ENCODE measurements at regions not wholly inside any gene's neighbourhood (a gene's known extent, or its start where the extent isn't known, plus 50 kb on each side); places are given as distances from the start of the nearest gene placed in this dataset.
"Not testable (repeated sequence)": the region's sequence is repeated elsewhere in the genome, so short reads cannot be mapped to it uniquely, and the experiment has no call there.

DNA sequence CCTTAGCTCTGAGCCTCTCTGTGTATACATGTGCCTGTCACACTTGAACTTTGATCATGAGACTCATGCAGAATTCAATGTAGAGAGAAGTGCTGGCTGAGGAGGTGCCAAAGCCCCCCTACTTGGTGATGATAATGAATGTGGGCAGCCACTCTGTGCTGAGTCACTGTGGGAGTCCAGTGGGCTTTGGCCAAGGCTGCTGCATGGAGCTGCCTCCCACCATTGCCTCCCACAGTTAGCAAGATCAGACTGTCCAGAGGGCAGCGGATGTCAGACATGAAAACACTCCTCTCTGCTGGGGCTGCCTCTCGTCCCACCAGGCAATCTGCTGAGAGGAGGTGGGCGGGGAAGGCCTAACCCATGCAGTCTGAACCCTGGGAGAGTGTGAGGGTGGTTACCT lies 180.3 kb downstream of the SH2D4B start:
- CTCF ChIA-PET = no interaction called here

DNA sequence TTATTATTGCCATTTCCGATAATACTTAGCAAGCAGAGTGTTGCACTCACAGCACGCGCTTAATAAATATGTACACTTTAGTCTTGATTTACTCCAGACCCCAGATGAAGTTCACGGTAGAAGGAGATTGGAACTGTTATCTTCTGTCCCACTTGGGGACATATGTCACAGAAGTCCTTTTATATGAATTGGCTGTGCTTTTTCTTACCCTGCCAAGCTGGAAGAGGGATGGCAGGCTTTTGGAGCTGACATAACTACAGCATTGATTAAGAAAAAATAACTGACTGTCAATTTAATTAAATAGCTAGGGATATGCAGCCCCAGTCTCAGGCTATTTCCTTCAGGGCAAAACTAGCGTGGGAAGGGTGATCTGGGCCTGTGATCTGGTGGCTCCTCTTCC lies 182.2 kb downstream of the SH2D4B start:
- H3K36me3 Mint-ChIP-seq (ENCODE audit: low read depth) = no peaks in the 10 kb centered on the region
- H3K9me3 Mint-ChIP-seq (ENCODE audit: insufficient read depth) = no peaks in the 10 kb centered on the region
- no peaks in the 10 kb centered on the region for H3K4me1 Mint-ChIP-seq (ENCODE audit: low read depth)
- ChIA-PET POLR2A (no interaction called here), CTCF (no interaction called here)
- no peak for ATAC-seq
- DNase-seq = no peak
- H3K4me3 Mint-ChIP-seq = no peak overlapping the region
- H3K27ac Mint-ChIP-seq = no peak overlapping the region
- H3K27me3 Mint-ChIP-seq (ENCODE audit: low read depth) = no peaks in the 10 kb centered on the region

More for the DNA sequence above, 180.3 kb downstream of the SH2D4B start:
- no peak for DNase-seq
- no peaks in the 10 kb centered on the region for H3K9me3 Mint-ChIP-seq (ENCODE audit: insufficient read depth)
- H3K36me3 Mint-ChIP-seq (ENCODE audit: low read depth) = no peaks in the 10 kb centered on the region
- POLR2A ChIA-PET = no interaction called here
- ATAC-seq = no peak
- H3K27me3 Mint-ChIP-seq (ENCODE audit: low read depth) = no peaks in the 10 kb centered on the region
- no peaks in the 10 kb centered on the region for H3K4me1 Mint-ChIP-seq (ENCODE audit: low read depth)
- no peak overlapping the region for H3K27ac Mint-ChIP-seq
- H3K4me3 Mint-ChIP-seq = no peak overlapping the region

- H3K4me1 Mint-ChIP-seq (ENCODE audit: low read depth) = no peaks in the 10 kb centered on the region
- no peaks in the 10 kb centered on the region for H3K36me3 Mint-ChIP-seq (ENCODE audit: low read depth)
- ChIA-PET POLR2A (no interaction called here), CTCF (no interaction called here)
- DNase-seq (no peak), ATAC-seq (no peak)
- no peak overlapping the region for H3K27ac Mint-ChIP-seq
- no peak overlapping the region for H3K4me3 Mint-ChIP-seq
- no peaks in the 10 kb centered on the region for H3K9me3 Mint-ChIP-seq (ENCODE audit: insufficient read depth)
- no peaks in the 10 kb centered on the region for H3K27me3 Mint-ChIP-seq (ENCODE audit: low read depth)
Observed at GRCh38 chr10:80720549-80720948, 182.8 kb downstream of the SH2D4B start.

DNA sequence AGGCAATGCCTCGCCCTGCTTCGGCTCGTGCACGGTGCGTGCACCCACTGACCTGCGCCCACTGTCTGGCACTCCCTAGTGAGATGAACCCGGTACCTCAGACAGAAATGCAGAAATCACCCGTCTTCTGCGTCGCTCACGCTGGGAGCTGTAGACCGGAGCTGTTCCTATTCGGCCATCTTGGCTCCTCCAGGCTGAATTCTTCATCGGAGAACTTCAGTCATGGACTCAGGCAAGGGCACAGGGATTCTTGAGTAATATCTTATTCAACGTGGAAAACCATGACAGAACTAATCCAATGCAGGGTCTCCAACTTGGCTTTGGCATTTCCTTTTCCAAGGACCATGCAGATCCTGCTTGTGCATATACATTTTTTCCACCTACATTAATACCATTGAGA lies 190.7 kb downstream of the SH2D4B start:
- H3K36me3 Mint-ChIP-seq (ENCODE audit: low read depth); CTCF ChIA-PET; ATAC-seq; H3K27me3 Mint-ChIP-seq (ENCODE audit: low read depth); H3K9me3 Mint-ChIP-seq (ENCODE audit: insufficient read depth); H3K4me1 Mint-ChIP-seq (ENCODE audit: low read depth); POLR2A ChIA-PET; H3K4me3 Mint-ChIP-seq; DNase-seq; H3K27ac Mint-ChIP-seq: not testable (repeated sequence)

GRCh38 chr10:80729896-80730295 lies 192.2 kb downstream of the SH2D4B start:
- Mint-ChIP-seq H3K36me3 (ENCODE audit: low read depth) (no peaks in the 10 kb centered on the region), H3K4me1 (ENCODE audit: low read depth) (no peaks in the 10 kb centered on the region), H3K9me3 (ENCODE audit: insufficient read depth) (no peaks in the 10 kb centered on the region), H3K4me3 (no peak overlapping the region), H3K27ac (no peak overlapping the region), H3K27me3 (ENCODE audit: low read depth) (no peaks in the 10 kb centered on the region)
- POLR2A ChIA-PET = no interaction called here
- CTCF ChIA-PET = no interaction called here
- no peak for DNase-seq
- no peak for ATAC-seq

DNA sequence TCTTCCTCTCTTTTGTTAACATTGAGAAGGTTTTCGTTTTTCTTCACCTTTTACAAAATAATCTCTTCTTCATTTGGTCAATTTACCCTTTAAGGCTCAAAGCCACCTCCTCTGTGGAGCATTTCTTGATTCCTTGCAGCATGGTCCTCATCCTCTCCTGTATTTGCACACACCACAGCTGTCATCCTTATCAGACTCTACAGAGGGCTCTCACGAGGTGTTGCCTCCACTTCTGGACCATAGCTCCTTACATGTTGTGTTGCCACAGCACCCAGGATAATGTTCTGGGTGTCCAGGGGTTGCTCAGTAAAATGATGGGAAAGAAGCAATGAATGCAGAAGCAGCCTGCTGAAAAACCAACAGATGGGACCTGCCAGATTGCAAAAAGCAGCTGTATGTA lies 192.8 kb downstream of the SH2D4B start:
- no peaks in the 10 kb centered on the region for H3K27me3 Mint-ChIP-seq (ENCODE audit: low read depth)
- no peaks in the 10 kb centered on the region for H3K36me3 Mint-ChIP-seq (ENCODE audit: low read depth)
- no peak overlapping the region for H3K27ac Mint-ChIP-seq
- ATAC-seq (no peak), DNase-seq (no peak)
- no peak overlapping the region for H3K4me3 Mint-ChIP-seq
- H3K4me1 Mint-ChIP-seq (ENCODE audit: low read depth) = no peaks in the 10 kb centered on the region
- no peaks in the 10 kb centered on the region for H3K9me3 Mint-ChIP-seq (ENCODE audit: insufficient read depth)
- POLR2A ChIA-PET = interaction anchor here (0.7 kb wide), 1 partner anchor 688 kb away, joined by 3 read pairs; no protein-coding TSS in a partner anchor
- CTCF ChIA-PET = no interaction called here

- no peaks in the 10 kb centered on the region for H3K36me3 Mint-ChIP-seq (ENCODE audit: low read depth)
- no peak overlapping the region for H3K4me3 Mint-ChIP-seq
- H3K27ac Mint-ChIP-seq = no peak overlapping the region
- no peaks in the 10 kb centered on the region for H3K4me1 Mint-ChIP-seq (ENCODE audit: low read depth)
- ATAC-seq (no peak), DNase-seq (no peak)
- H3K27me3 Mint-ChIP-seq (ENCODE audit: low read depth) = peaks cover 2% of the 10 kb centered on the region
- ChIA-PET CTCF (no interaction called here), POLR2A (no interaction called here)
- H3K9me3 Mint-ChIP-seq (ENCODE audit: insufficient read depth) = no peaks in the 10 kb centered on the region
Observed at GRCh38 chr10:80734589-80734988, 196.9 kb downstream of the SH2D4B start.

GRCh38 chr10:80737209-80737608 lies 199.5 kb downstream of the SH2D4B start:
- ChIA-PET POLR2A (no interaction called here), CTCF (no interaction called here)
- H3K4me3 Mint-ChIP-seq = no peak overlapping the region
- DNase-seq = no peak
- no peak for ATAC-seq
- H3K9me3 Mint-ChIP-seq (ENCODE audit: insufficient read depth) = no peaks in the 10 kb centered on the region
- H3K27me3 Mint-ChIP-seq (ENCODE audit: low read depth) = peaks cover 4% of the 10 kb centered on the region
- no peak overlapping the region for H3K27ac Mint-ChIP-seq
- H3K4me1 Mint-ChIP-seq (ENCODE audit: low read depth) = no peaks in the 10 kb centered on the region
- H3K36me3 Mint-ChIP-seq (ENCODE audit: low read depth) = no peaks in the 10 kb centered on the region

DNA sequence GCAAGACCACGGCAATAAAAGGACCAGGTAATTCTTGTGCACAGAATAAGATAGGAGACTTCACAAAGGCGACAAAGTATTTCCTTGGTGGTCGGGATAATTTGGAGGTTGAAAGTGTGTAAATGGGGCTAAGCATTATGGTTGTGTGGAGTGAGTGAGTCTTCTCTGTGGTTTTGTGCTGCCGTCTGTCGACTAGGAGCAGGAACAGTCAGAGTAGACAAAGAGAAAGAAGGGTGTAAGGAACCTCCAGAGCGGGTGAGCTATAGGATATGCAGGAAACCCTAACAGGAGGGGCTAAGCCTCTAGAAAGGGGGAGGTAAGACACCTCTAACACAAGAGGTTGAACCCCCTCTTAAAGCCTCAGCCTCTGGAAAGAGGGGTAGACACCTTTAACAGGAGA lies 201.6 kb downstream of the SH2D4B start:
- ChIA-PET CTCF (no interaction called here), POLR2A (no interaction called here)
- H3K4me1 Mint-ChIP-seq (ENCODE audit: low read depth) = no peaks in the 10 kb centered on the region
- no peaks in the 10 kb centered on the region for H3K9me3 Mint-ChIP-seq (ENCODE audit: insufficient read depth)
- ATAC-seq (no peak), DNase-seq (no peak)
- peaks cover 7% of the 10 kb centered on the region for H3K27me3 Mint-ChIP-seq (ENCODE audit: low read depth)
- H3K36me3 Mint-ChIP-seq (ENCODE audit: low read depth) = no peaks in the 10 kb centered on the region
- no peak overlapping the region for H3K27ac Mint-ChIP-seq
- no peak overlapping the region for H3K4me3 Mint-ChIP-seq

- Mint-ChIP-seq H3K27me3 (ENCODE audit: low read depth) (peaks cover 7% of the 10 kb centered on the region), H3K9me3 (ENCODE audit: insufficient read depth) (no peaks in the 10 kb centered on the region), H3K36me3 (ENCODE audit: low read depth) (no peaks in the 10 kb centered on the region), H3K27ac (no peak overlapping the region), H3K4me3 (no peak overlapping the region), H3K4me1 (ENCODE audit: low read depth) (no peaks in the 10 kb centered on the region)
- DNase-seq = no peak
- ChIA-PET POLR2A (no interaction called here), CTCF (no interaction called here)
- ATAC-seq = no peak
Observed at GRCh38 chr10:80739963-80740715, 202.4 kb downstream of the SH2D4B start.

- ChIA-PET POLR2A (no interaction called here), CTCF (no interaction called here)
- H3K4me3 Mint-ChIP-seq = no peak overlapping the region
- H3K9me3 Mint-ChIP-seq (ENCODE audit: insufficient read depth) = no peaks in the 10 kb centered on the region
- peaks cover 7% of the 10 kb centered on the region for H3K27me3 Mint-ChIP-seq (ENCODE audit: low read depth)
- no peak overlapping the region for H3K27ac Mint-ChIP-seq
- no peak for ATAC-seq
- DNase-seq = no peak
- no peaks in the 10 kb centered on the region for H3K4me1 Mint-ChIP-seq (ENCODE audit: low read depth)
- H3K36me3 Mint-ChIP-seq (ENCODE audit: low read depth) = no peaks in the 10 kb centered on the region
Observed at GRCh38 chr10:80741278-80741677, 203.6 kb downstream of the SH2D4B start.

DNA sequence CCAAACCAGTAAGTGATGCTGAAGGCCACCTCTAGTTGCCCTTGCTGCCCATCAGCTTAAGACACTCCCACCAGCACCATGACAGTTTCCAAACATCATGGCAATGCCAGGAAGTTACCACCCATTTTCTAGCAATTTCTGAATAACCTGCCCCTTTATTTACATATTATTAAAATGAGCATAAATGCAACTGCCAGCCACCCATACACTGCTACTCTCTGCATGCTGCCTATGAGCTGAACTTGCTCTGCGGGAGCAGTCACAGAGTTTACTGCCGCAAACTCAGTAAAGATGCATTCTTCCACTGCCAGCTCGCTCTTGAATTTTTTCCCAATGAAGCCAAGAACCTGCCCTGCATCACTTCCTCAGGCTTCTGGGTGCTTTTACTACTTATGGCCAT lies 212.6 kb downstream of the SH2D4B start:
- ChIA-PET CTCF (interaction anchor here (1.0 to 1.1 kb wide), 2 partner anchors 50 to 89 kb away, joined by 3 read pairs; no protein-coding TSS in a partner anchor), POLR2A (no interaction called here)
- Mint-ChIP-seq H3K27ac (no peak overlapping the region), H3K36me3 (ENCODE audit: low read depth) (no peaks in the 10 kb centered on the region), H3K4me1 (ENCODE audit: low read depth) (no peaks in the 10 kb centered on the region), H3K9me3 (ENCODE audit: insufficient read depth) (no peaks in the 10 kb centered on the region), H3K4me3 (no peak overlapping the region), H3K27me3 (ENCODE audit: low read depth) (peaks cover 6% of the 10 kb centered on the region)
- DNase-seq = no peak
- ATAC-seq = no peak

GRCh38 chr10:80751940-80752339 lies 214.2 kb downstream of the SH2D4B start:
- Mint-ChIP-seq H3K27ac (no peak overlapping the region), H3K36me3 (ENCODE audit: low read depth) (no peaks in the 10 kb centered on the region), H3K27me3 (ENCODE audit: low read depth) (peaks cover 6% of the 10 kb centered on the region), H3K9me3 (ENCODE audit: insufficient read depth) (no peaks in the 10 kb centered on the region), H3K4me3 (no peak overlapping the region), H3K4me1 (ENCODE audit: low read depth) (no peaks in the 10 kb centered on the region)
- DNase-seq (no peak), ATAC-seq (no peak)
- ChIA-PET POLR2A (no interaction called here), CTCF (no interaction called here)

All from activated CD8-positive, alpha-beta T cell treated with anti-CD3 and anti-CD28 coated beads, Interleukin-2, amount 10 ng/mL, durations not matched to agents 7 days and 5 days (primary cell).